ENCODE measurements at regions not wholly inside any gene's neighbourhood (a gene's known extent, or its start where the extent isn't known, plus 50 kb on each side); places are given as distances from the start of the nearest gene placed in this dataset.

- no peak overlapping the region for H3K4me2 ChIP-seq (ENCODE audit: insufficient read depth in 1 of 2, low read depth in 2 of 2, low read length in 2 of 2)
- H3K9ac ChIP-seq (replicated peaks in 1 of 4; ENCODE audit: extremely low read depth in 1 of 4, low read depth in 3 of 4, low read length in 3 of 4): no peak overlapping the region
- no peak overlapping the region for H4K91ac ChIP-seq (replicated peaks; ENCODE audit: insufficient read length, low read length)
- no peak overlapping the region for H2BK15ac ChIP-seq (ENCODE audit: low read length)
- H3K36me3 ChIP-seq (ENCODE audit: control insufficient read depth in 2 of 4, insufficient read depth in 4 of 4, low read length in 3 of 4): no peaks in the 10 kb centered on the region
- POLR2A ChIA-PET (ENCODE audit: partially characterized antibody): no interaction called here
- no peak overlapping the region for H3K23ac ChIP-seq (ENCODE audit: insufficient read length)
- H3K56ac ChIP-seq (replicated peaks; ENCODE audit: insufficient read length, low read depth, low read length): no peak overlapping the region
- WGBS, 2 experiments (ENCODE audit: extremely low coverage in 1 of 2, insufficient coverage in 1 of 2, insufficient read length in 1 of 2, insufficient replicate concordance in 2 of 2, low coverage in 1 of 2, low lambda C conversion rate in 2 of 2, missing lambda C conversion rate in 1 of 2): 95% methylated on average over 4 of the region's 4 CpGs; no CpG with 5 or more reads in 1 of the 2 experiments
- no peak overlapping the region for H2BK120ac ChIP-seq (replicated peaks; ENCODE audit: low read depth, low read length)
- no peak overlapping the region for H2BK20ac ChIP-seq (ENCODE audit: low read length)
- no peak for FAIRE-seq
- no peak overlapping the region for H3K14ac ChIP-seq (ENCODE audit: insufficient read length)
- no peaks in the 10 kb centered on the region for H3K79me2 ChIP-seq (ENCODE audit: control insufficient read depth in 1 of 2, insufficient read depth in 2 of 2, low read length in 2 of 2)
- no peaks in the 10 kb centered on the region for H3K27me3 ChIP-seq (replicated peaks in 1 of 4; ENCODE audit: control insufficient read depth in 3 of 4, extremely low read depth in 1 of 4, insufficient read depth in 3 of 4, low read length in 3 of 4)
- H2BK5ac ChIP-seq (ENCODE audit: low read depth, low read length): no peak overlapping the region
- DNase-seq (ENCODE audit: low read depth in 1 of 2, low spot score in 2 of 2): no peak
- H3K4ac ChIP-seq (replicated peaks; ENCODE audit: insufficient read length, low read depth, low read length): no peak overlapping the region
- no peaks in the 10 kb centered on the region for H3K9me3 ChIP-seq (ENCODE audit: insufficient read depth in 2 of 2, low read depth in 1 of 2, low read length in 1 of 2)
- H3K79me1 ChIP-seq (ENCODE audit: low read depth, low read length): no peaks in the 10 kb centered on the region
- no peak overlapping the region for H4K5ac ChIP-seq (ENCODE audit: insufficient read length, low read depth, low read length)
- no peak overlapping the region for H3K18ac ChIP-seq (ENCODE audit: extremely low read depth, low read length)
- no peaks in the 10 kb centered on the region for H3K23me2 ChIP-seq (ENCODE audit: low read depth, low read length)
- H2BK12ac ChIP-seq (ENCODE audit: low read depth, low read length): no peak overlapping the region
- CTCF ChIA-PET (ENCODE audit: partially characterized antibody): no interaction called here
- no peak overlapping the region for H3K27ac ChIP-seq (ENCODE audit: low read depth, low read length)
- no peaks in the 10 kb centered on the region for H4K20me1 ChIP-seq (replicated peaks in 1 of 2; ENCODE audit: control insufficient read depth in 1 of 2, insufficient read depth in 2 of 2, low read length in 2 of 2)
- H2AK5ac ChIP-seq (ENCODE audit: low read depth, low read length): no peak overlapping the region
- H3K4me1 ChIP-seq (replicated peaks in 1 of 4; ENCODE audit: control insufficient read depth in 3 of 4, insufficient read depth in 4 of 4, low read length in 3 of 4): peaks cover 0 to 4% (median 0%) of the 10 kb centered on the region in 4 experiments; a peak in 3 of 7 replicates
- no peak overlapping the region for H3K4me3 ChIP-seq (ENCODE audit: extremely low read depth in 1 of 4, insufficient read depth in 2 of 4, low read depth in 3 of 4, low read length in 4 of 4)
- H2AFZ ChIP-seq (ENCODE audit: low read length): no peak overlapping the region
- H4K8ac ChIP-seq (ENCODE audit: extremely low read depth, insufficient read depth, low read length): no peak overlapping the region
- no peak for TF ChIP-seq MAFK (IDR thresholded peaks at IDR 0.05; ENCODE audit: low read depth, low read length)
Observed at GRCh38 chr20:10758446-10758845, 84.6 kb upstream of the JAG1 start.

Measured in H1 (cell line).